DOHH2 (cell line): ENCODE measurements at regions not wholly inside any gene's neighbourhood (a gene's known extent, or its start where the extent isn't known, plus 50 kb on each side); places are given as distances from the start of the nearest gene placed in this dataset.

Source experiments
- H3F3A ChIP-seq: fragments of 200-600 bp; sonication (generic), shearing (Covaris generic); 2 replicates; pipeline ENCODE4 v1.6.0; 2016; ENCODE audit warnings: antibody characterized with exemption, mild to moderate bottlenecking; ENCODE audit not compliant: control insufficient read depth, insufficient read depth
- H3K27ac ChIP-seq: fragments of 200-600 bp; sonication (generic); 2 replicates; pipeline ENCODE4 v1.5.1; 2014; ENCODE audit warnings: low read depth, mild to moderate bottlenecking, low read length, moderate library complexity
- H3K27me3 ChIP-seq: fragments of 200-600 bp; sonication (generic); 2 replicates; pipeline ENCODE4 v1.6.1; 2014; ENCODE audit warnings: mild to moderate bottlenecking, low read length, mixed read lengths; ENCODE audit not compliant: control insufficient read depth
- H3K36me3 ChIP-seq: fragments of 200-600 bp; sonication (generic); 2 replicates; pipeline ENCODE4 v1.6.1; 2014; ENCODE audit warnings: mild to moderate bottlenecking, low read length, moderate library complexity, mixed read lengths; ENCODE audit not compliant: control insufficient read depth
- H3K4me1 ChIP-seq: fragments of 200-600 bp; sonication (generic); 2 replicates; pipeline ENCODE4 v1.6.1; 2014; ENCODE audit warnings: mild to moderate bottlenecking, low read length, mixed read lengths; ENCODE audit not compliant: control insufficient read depth
- H3K4me2 ChIP-seq: fragments of 200-600 bp; sonication (generic); 2 replicates; pipeline ENCODE4 v1.6.0; 2014; ENCODE audit warnings: mild to moderate bottlenecking, low read length, moderate library complexity
- H3K4me3 ChIP-seq: fragments of 200-600 bp; sonication (generic); 2 replicates; pipeline ENCODE4 v1.5.1; 2014; ENCODE audit warnings: mild to moderate bottlenecking, low read length, mixed read lengths
- H3K79me2 ChIP-seq: fragments of 200-600 bp; sonication (generic); 2 replicates; pipeline ENCODE4 v1.6.1; 2014; ENCODE audit warnings: mild to moderate bottlenecking, low read length, mixed read lengths; ENCODE audit not compliant: control insufficient read depth
- H3K9me2 ChIP-seq: fragments of 200-600 bp; sonication (generic); replicated peaks from 2 replicates; pipeline ENCODE4 v1.6.1; 2014; ENCODE audit warnings: mild to moderate bottlenecking, low read length, mixed read lengths; ENCODE audit not compliant: control insufficient read depth
- H3K9me3 ChIP-seq: fragments of 200-600 bp; sonication (generic); 2 replicates; pipeline ENCODE4 v1.6.1; 2014; ENCODE audit warnings: antibody characterized with exemption, low read length, mixed read lengths; ENCODE audit not compliant: control insufficient read depth, insufficient read depth
- H4K20me1 ChIP-seq: fragments of 200-600 bp; sonication (generic); 2 replicates; pipeline ENCODE4 v1.6.0; 2014; ENCODE audit warnings: low read depth, mild to moderate bottlenecking, antibody characterized with exemption, low read length, moderate library complexity; ENCODE audit not compliant: control insufficient read depth, insufficient read depth
- EZH2phosphoT487 ChIP-seq: fragments of 200-600 bp; sonication (generic); IDR thresholded peaks from 2 replicates; pipeline ENCODE4 v1.6.1; 2017; ENCODE audit warnings: borderline replicate concordance, mild to moderate bottlenecking, antibody characterized with exemption, low read length, moderate library complexity, mixed read lengths
- TF ChIP-seq, protein P1 (sequence below): fragments of 200-600 bp; sonication (generic); IDR thresholded peaks from one replicate; pipeline ENCODE4 v1.5.1; 2014; ENCODE audit warnings: antibody characterized with exemption, mild to moderate bottlenecking, low read depth, low read length; ENCODE audit not compliant: poor library complexity, severe bottlenecking

GRCh38 chr5:54743997-54744788 lies 226.6 kb downstream of the SNX18 start:
- no peaks in the 10 kb centered on the region for H3K79me2 ChIP-seq
- H3K27ac ChIP-seq: no peak overlapping the region
- H4K20me1 ChIP-seq: no peaks in the 10 kb centered on the region
- no peaks in the 10 kb centered on the region for H3K9me2 ChIP-seq
- no peak for TF ChIP-seq EZH2phosphoT487
- TF ChIP-seq, protein P1, sequence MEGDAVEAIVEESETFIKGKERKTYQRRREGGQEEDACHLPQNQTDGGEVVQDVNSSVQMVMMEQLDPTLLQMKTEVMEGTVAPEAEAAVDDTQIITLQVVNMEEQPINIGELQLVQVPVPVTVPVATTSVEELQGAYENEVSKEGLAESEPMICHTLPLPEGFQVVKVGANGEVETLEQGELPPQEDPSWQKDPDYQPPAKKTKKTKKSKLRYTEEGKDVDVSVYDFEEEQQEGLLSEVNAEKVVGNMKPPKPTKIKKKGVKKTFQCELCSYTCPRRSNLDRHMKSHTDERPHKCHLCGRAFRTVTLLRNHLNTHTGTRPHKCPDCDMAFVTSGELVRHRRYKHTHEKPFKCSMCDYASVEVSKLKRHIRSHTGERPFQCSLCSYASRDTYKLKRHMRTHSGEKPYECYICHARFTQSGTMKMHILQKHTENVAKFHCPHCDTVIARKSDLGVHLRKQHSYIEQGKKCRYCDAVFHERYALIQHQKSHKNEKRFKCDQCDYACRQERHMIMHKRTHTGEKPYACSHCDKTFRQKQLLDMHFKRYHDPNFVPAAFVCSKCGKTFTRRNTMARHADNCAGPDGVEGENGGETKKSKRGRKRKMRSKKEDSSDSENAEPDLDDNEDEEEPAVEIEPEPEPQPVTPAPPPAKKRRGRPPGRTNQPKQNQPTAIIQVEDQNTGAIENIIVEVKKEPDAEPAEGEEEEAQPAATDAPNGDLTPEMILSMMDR: no peak
- no peaks in the 10 kb centered on the region for H3F3A ChIP-seq
- no peak overlapping the region for H3K4me3 ChIP-seq
- H3K4me2 ChIP-seq: peak overlapping the region; percentile 5; the same call in 1 of the 2 replicates
- peaks cover 7% of the 10 kb centered on the region for H3K4me1 ChIP-seq
- no peaks in the 10 kb centered on the region for H3K36me3 ChIP-seq
- no peaks in the 10 kb centered on the region for H3K27me3 ChIP-seq
- no peaks in the 10 kb centered on the region for H3K9me3 ChIP-seq

DNA sequence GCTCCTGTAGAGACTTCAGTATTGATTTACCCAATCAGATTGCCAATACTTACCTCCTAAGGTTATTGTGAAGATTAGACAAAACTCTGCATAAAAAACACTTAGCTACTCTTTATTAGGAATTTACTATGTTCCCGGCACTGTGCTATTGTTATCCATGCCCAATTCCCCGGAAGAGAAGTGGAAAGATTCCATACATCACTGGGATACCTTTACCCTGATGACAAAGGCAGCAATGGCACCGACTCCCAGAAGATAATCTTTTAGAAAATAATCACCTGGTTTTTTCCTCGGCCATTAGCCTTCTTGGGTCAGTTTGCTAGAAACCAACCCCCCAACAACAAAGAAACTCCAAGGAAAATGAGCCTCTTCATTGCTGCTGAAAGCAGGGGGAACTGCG lies 226.0 kb downstream of the SNX18 start:
- H3K9me2 ChIP-seq: no peaks in the 10 kb centered on the region
- H3K79me2 ChIP-seq: no peaks in the 10 kb centered on the region
- peaks cover 7% of the 10 kb centered on the region for H3K4me1 ChIP-seq
- no peaks in the 10 kb centered on the region for H3K27me3 ChIP-seq
- no peak overlapping the region for H3K4me3 ChIP-seq
- no peak overlapping the region for H3K27ac ChIP-seq
- no peaks in the 10 kb centered on the region for H3F3A ChIP-seq
- TF ChIP-seq, protein P1: no peak
- no peak for TF ChIP-seq EZH2phosphoT487
- H3K4me2 ChIP-seq: no peak overlapping the region
- no peaks in the 10 kb centered on the region for H3K9me3 ChIP-seq
- H4K20me1 ChIP-seq: no peaks in the 10 kb centered on the region
- H3K36me3 ChIP-seq: no peaks in the 10 kb centered on the region

DNA sequence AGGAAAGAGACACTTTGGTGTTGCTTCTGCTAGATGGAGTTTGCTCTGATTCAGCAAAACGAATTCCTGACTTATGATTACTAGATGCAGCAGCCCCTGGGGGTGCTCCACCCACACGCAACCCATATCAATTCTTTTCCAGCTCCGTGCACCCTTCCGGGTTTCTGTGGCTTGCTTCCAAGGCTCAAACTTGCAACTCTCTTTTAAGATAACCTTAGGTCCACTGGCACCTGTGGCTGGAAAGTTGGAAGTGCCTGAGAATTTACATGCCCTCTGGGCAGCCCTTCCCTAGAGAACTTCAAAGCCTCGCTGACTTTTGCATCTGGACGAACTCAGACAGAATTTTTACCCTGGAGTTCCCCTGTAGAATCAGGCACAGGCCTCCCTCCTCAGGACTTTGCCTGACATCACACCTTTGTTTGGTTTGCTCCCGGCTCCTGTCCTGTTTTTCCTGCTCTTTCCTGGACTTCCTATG lies 224.9 kb downstream of the SNX18 start:
- H3K4me2 ChIP-seq: no peak overlapping the region
- H3K4me3 ChIP-seq: no peak overlapping the region
- H3K27ac ChIP-seq: no peak overlapping the region
- TF ChIP-seq, protein P1: no peak
- no peak for TF ChIP-seq EZH2phosphoT487
- no peaks in the 10 kb centered on the region for H3F3A ChIP-seq
- H3K9me3 ChIP-seq: no peaks in the 10 kb centered on the region
- no peaks in the 10 kb centered on the region for H3K9me2 ChIP-seq
- no peaks in the 10 kb centered on the region for H3K27me3 ChIP-seq
- H3K79me2 ChIP-seq: no peaks in the 10 kb centered on the region
- no peaks in the 10 kb centered on the region for H4K20me1 ChIP-seq
- H3K4me1 ChIP-seq: peaks cover 7% of the 10 kb centered on the region
- H3K36me3 ChIP-seq: no peaks in the 10 kb centered on the region
